BJ (cell line): ENCODE measurements at regions not wholly inside any gene's neighbourhood (a gene's known extent, or its start where the extent isn't known, plus 50 kb on each side); places are given as distances from the start of the nearest gene placed in this dataset.

Experiments used
- CTCF ChIA-PET: fragments of 350-600 bp; formaldehyde crosslinking; extraction: SDS; loops from one replicate; lab custom pipeline; 2021; ENCODE audit warnings: antibody characterized with exemption, inconsistent platforms; lab: Yijun Ruan, JAX
- POLR2A ChIA-PET: fragments of 300-600 bp; sonication (Branson Sonifier 250); formaldehyde crosslinking; extraction: SDS; loops from one replicate; lab custom pipeline; 2021; ENCODE audit warnings: antibody characterized with exemption; lab: Charles Lee
- DNase-seq: peaks from one replicate; pipeline ENCODE4 v3.0.0-alpha.2; 2011; ENCODE audit warnings: low read depth
- H3K27me3 ChIP-seq: 2 replicates; pipeline ENCODE4 v1.6.0; 2011; ENCODE audit warnings: low read length; ENCODE audit not compliant: control insufficient read depth, insufficient read depth
- H3K36me3 ChIP-seq: 2 replicates; pipeline ENCODE4 v1.5.1; 2011; ENCODE audit warnings: low read length; ENCODE audit not compliant: control insufficient read depth, insufficient read depth
- H3K4me3 ChIP-seq: 2 replicates; pipeline ENCODE4 v1.5.1; 2011; ENCODE audit warnings: low read depth, mild to moderate bottlenecking, control low read depth, low read length
- TF ChIP-seq, protein P1 (sequence below): IDR thresholded peaks from 2 replicates; pipeline ENCODE4 v1.5.1; 2011; ENCODE audit warnings: low read depth, mild to moderate bottlenecking, control low read depth, inconsistent platforms, low read length, moderate library complexity; ENCODE audit not compliant: insufficient read depth

DNA sequence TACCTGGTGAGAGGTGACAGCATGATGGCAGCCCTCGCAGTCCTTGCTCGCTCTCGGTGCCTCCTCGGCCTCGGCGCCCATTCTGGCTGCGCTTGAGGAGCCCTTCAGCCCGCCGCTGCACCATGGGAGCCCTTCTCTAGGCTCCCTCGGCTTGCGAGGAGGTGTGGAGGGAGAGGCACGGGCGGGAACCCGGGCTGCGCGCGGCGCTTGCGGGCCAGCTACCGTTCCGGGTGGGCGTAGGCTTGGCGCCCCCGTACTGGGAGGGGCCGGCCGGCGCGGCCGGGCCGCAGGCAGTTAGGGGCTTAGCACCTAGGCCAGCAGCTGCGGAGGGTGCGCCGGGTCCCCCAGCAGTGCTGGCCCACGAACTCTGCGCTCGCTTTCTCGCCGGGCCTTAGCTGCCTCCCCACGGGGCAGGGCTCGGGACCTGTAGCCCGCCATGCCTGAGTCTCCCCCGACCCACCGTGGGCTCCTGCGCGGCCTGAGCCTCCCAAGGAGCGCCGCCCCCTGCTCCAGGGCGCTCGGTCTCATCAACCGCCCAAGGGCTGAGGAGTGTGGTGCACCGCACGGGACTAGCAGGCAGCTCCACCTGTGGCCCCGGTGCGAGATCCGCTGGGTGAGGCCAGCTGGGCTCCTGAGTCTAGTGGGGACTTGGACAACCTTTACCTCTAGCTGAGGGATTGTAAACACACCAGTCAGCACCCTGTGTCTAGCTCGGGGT is 1624.3 kb downstream of the SLITRK1 start:
- Histone ChIP-seq H3K36me3 (no peaks in the 10 kb centered on the region), H3K27me3 (no peaks in the 10 kb centered on the region), H3K4me3 (no peak overlapping the region)
- ChIA-PET POLR2A (no interaction called here), CTCF (no interaction called here)
- no peak for DNase-seq
- TF ChIP-seq, protein P1, sequence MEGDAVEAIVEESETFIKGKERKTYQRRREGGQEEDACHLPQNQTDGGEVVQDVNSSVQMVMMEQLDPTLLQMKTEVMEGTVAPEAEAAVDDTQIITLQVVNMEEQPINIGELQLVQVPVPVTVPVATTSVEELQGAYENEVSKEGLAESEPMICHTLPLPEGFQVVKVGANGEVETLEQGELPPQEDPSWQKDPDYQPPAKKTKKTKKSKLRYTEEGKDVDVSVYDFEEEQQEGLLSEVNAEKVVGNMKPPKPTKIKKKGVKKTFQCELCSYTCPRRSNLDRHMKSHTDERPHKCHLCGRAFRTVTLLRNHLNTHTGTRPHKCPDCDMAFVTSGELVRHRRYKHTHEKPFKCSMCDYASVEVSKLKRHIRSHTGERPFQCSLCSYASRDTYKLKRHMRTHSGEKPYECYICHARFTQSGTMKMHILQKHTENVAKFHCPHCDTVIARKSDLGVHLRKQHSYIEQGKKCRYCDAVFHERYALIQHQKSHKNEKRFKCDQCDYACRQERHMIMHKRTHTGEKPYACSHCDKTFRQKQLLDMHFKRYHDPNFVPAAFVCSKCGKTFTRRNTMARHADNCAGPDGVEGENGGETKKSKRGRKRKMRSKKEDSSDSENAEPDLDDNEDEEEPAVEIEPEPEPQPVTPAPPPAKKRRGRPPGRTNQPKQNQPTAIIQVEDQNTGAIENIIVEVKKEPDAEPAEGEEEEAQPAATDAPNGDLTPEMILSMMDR, result no peak

DNA sequence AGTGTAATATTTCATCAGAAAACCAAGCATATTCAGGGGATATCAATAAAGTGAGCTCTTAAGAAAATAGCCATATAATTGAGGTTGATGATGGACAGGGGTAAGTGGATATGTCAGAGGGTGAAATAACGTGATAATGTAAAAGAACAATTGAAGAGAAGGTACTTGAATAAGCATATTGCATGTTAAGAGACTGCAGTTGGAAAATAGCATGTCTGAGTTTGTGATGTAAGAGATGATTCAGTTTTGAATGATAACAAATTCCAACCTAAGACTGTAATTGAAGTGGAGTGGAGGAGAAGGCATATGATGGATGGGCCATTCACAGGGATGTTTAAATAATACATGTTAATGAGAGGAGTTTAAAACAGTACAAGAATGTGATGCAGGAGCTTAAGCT is 1633.5 kb downstream of the SLITRK1 start:
- H3K4me3 ChIP-seq, result no peak overlapping the region
- ChIA-PET CTCF (no interaction called here), POLR2A (no interaction called here)
- TF ChIP-seq, protein P1, result no peak
- H3K27me3 ChIP-seq, result no peaks in the 10 kb centered on the region
- DNase-seq, result no peak
- H3K36me3 ChIP-seq, result no peaks in the 10 kb centered on the region

DNA sequence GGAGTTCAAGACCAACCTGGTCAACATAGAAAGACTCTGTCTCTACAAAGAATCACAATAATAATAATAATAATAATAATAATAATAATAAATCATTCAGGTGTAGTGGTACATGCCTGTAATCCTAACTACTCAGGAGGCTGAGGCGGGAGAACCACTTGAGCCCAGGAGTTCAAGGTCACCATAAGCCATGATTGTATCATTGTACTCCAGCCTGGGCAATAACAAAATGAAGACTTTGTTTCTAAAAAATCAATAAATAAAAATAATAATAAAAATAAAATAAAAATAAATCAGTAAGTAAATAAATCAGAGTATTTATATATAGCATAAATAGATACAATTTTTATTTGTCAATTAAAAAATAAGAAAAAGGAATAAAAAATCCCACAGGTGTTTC is 1636.4 kb downstream of the SLITRK1 start:
- Histone ChIP-seq H3K27me3 (no peaks in the 10 kb centered on the region), H3K4me3 (no peak overlapping the region), H3K36me3 (no peaks in the 10 kb centered on the region)
- ChIA-PET POLR2A (no interaction called here), CTCF (no interaction called here)
- TF ChIP-seq, protein P1, result no peak
- no peak for DNase-seq

DNA sequence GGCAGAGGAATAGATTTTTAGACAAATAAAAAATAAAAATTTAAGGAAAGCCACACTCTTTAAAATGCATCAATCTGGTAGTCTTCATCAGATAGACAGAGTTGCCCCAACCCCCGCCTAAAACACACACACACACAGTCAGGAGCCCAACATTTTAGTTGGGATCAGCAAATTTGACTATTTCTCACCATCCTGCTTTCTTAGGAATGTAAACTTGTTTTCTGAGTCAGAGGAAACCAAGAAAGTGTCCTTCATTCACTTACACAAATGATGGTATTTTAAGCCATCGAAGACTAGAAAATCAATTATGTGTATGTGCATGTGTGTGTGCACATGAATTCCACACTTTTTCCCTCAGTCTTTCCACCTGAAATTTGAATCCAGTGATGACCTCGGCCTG is 1657.5 kb downstream of the SLITRK1 start:
- no peak overlapping the region for H3K4me3 ChIP-seq
- POLR2A ChIA-PET, result no interaction called here
- H3K36me3 ChIP-seq, result no peaks in the 10 kb centered on the region
- TF ChIP-seq, protein P1, result no peak
- CTCF ChIA-PET, result no interaction called here
- H3K27me3 ChIP-seq, result no peaks in the 10 kb centered on the region
- no peak for DNase-seq

DNA sequence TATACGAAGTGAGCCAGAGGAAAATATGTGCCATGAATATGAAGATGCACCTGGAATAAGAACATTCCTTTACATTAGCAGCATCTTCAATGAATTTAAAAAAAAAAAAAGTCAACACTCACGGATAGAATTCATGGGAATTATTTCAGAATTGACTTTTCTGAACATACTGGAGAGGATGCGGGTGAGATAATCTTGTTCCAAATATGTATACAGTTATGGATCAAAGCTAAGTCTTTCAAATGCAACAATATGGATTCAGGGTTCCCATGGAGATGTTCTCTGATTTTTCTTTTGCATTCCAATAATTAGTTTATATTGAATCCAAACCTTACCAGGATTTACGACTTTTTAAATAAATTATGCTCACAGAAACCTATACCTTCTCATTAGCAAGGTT is 1660.7 kb downstream of the SLITRK1 start:
- ChIA-PET POLR2A (no interaction called here), CTCF (no interaction called here)
- TF ChIP-seq, protein P1, result no peak
- H3K27me3 ChIP-seq, result no peaks in the 10 kb centered on the region
- H3K4me3 ChIP-seq, result no peak overlapping the region
- no peaks in the 10 kb centered on the region for H3K36me3 ChIP-seq
- no peak for DNase-seq
